Kidney epithelial cell (primary cell): ENCODE measurements at regions not wholly inside any gene's neighbourhood (a gene's known extent, or its start where the extent isn't known, plus 50 kb on each side); places are given as distances from the start of the nearest gene placed in this dataset.

ENCODE experiments used
- DNase-seq: peaks from one replicate; pipeline ENCODE4 v3.0.0-alpha.2; 2010; ENCODE audit warnings: low read depth
- H3K27me3 ChIP-seq: 2 replicates; pipeline ENCODE4 v1.6.0; 2011; ENCODE audit warnings: low read length; ENCODE audit not compliant: control insufficient read depth, insufficient read depth
- H3K36me3 ChIP-seq: 2 replicates; pipeline ENCODE4 v1.5.1; 2011; ENCODE audit warnings: low read length; ENCODE audit not compliant: control insufficient read depth, insufficient read depth
- H3K4me3 ChIP-seq: 2 replicates; pipeline ENCODE4 v1.5.1; 2011; ENCODE audit warnings: low read depth, mild to moderate bottlenecking, control low read depth, low read length
- TF ChIP-seq, protein P1 (sequence below): IDR thresholded peaks from 2 replicates; pipeline ENCODE4 v1.5.1; 2011; ENCODE audit warnings: mild to moderate bottlenecking, moderate library complexity, low read length, control low read depth, inconsistent platforms; ENCODE audit not compliant: insufficient read depth, poor library complexity, severe bottlenecking

DNA sequence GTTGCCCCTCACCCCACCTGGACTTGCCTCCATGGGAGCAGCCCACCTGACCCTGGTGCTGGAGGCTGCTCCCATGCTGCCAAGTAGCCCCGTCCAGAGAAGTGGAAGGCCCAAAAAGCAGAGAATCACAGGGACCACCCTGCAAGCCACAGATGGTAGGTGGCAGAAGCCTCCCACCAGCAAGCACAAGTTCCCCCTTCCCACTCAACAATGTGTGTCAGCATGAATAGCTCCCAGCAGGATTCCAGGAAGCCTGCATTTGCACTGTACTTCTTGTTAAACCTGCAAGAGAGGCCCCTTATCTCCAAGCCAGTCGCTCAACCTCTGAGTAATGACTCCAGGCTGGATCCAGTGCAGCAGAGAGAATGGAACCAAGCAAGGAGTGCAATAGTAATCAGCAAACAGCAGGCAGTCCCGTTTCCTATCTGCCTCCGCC, 180.8 kb upstream of the CST7 start:
- TF ChIP-seq, protein P1, sequence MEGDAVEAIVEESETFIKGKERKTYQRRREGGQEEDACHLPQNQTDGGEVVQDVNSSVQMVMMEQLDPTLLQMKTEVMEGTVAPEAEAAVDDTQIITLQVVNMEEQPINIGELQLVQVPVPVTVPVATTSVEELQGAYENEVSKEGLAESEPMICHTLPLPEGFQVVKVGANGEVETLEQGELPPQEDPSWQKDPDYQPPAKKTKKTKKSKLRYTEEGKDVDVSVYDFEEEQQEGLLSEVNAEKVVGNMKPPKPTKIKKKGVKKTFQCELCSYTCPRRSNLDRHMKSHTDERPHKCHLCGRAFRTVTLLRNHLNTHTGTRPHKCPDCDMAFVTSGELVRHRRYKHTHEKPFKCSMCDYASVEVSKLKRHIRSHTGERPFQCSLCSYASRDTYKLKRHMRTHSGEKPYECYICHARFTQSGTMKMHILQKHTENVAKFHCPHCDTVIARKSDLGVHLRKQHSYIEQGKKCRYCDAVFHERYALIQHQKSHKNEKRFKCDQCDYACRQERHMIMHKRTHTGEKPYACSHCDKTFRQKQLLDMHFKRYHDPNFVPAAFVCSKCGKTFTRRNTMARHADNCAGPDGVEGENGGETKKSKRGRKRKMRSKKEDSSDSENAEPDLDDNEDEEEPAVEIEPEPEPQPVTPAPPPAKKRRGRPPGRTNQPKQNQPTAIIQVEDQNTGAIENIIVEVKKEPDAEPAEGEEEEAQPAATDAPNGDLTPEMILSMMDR = no peak
- H3K36me3 ChIP-seq = no peaks in the 10 kb centered on the region
- no peaks in the 10 kb centered on the region for H3K27me3 ChIP-seq
- H3K4me3 ChIP-seq = no peak overlapping the region
- DNase-seq = no peak

DNA sequence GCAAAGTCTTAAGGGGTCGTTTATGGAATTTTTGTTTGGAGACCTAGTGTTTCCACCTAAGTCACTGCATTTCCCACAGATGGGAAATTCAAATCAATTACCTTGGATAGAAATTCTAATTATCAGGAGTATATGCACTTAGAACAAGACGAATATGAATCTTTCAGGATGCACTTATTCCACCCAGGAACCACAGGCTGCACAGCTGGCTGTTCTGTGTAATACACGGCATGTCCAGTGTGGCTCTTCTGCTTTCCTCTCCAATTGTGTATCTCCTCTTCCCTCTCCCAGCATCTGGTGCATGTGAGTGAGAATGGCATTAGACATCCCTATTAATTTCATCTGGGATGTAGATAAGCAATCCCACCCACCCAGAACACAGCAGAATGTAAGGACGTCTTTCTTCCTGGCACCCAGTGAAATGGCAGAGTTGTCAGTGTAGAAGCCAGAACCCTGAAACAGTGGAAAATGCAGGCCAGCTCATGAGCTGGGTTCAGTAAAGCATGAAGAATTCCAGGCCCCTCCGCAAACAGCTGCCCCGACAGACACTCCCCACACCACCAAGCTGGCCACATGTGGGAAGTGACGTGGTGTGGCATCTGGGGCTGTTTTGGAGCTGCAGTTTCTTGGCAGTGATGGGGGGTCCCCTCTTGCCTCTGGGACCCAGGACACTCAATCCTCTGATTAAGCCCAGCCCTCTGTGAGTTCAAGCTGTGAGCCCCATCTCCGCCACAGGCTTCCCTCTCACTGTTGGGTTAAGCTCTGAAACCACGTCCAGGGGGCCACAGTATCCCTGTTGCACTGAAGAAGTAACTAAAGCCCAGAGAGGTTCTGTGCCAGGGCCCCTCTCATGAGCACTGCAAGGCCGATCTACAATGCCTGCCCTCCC, 180.1 kb upstream of the CST7 start:
- H3K27me3 ChIP-seq = no peaks in the 10 kb centered on the region
- TF ChIP-seq, protein P1 = no peak
- DNase-seq = no peak

DNA sequence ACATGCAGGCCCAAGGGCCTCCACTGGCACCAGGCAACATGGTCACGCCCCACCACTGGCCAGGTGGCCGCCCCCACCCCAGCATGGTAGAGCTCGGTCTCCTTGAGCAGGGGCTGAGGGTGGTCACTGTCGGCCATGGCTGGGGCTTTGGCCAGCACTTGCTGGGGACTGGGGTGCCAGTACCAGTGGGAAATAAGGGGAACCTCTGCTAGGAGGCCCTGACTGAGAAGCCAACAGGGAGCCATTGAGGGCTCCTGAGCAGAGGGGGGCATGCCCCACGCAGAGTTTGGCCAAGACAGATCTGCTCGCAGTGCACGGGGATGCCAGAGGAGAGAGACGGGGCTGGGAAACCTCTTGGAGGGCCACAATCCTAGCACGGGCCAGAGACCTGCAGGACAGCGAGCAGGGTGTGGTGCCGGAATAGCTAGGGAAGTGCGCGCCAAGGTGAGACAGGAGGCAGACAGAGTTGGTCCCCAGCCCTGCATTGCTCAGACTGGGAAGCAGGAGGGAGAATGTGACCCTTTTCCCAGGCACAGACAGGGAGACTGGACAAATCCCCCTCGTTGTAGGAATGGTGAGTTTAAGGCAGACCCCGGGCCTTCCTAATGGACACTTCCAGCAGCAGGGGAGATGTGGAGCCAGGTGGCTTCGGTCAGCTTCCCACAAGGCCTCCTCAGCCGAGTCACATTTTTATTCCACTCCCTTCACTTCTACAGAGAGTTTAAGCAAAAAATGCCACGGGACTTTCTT, 179.0 kb upstream of the CST7 start:
- H3K4me3 ChIP-seq = no peak overlapping the region
- no peaks in the 10 kb centered on the region for H3K36me3 ChIP-seq
- no peaks in the 10 kb centered on the region for H3K27me3 ChIP-seq
- DNase-seq = no peak
- TF ChIP-seq, protein P1 = no peak

More for the DNA sequence above, 180.1 kb upstream of the CST7 start:
- no peaks in the 10 kb centered on the region for H3K36me3 ChIP-seq
- no peak overlapping the region for H3K4me3 ChIP-seq

DNA sequence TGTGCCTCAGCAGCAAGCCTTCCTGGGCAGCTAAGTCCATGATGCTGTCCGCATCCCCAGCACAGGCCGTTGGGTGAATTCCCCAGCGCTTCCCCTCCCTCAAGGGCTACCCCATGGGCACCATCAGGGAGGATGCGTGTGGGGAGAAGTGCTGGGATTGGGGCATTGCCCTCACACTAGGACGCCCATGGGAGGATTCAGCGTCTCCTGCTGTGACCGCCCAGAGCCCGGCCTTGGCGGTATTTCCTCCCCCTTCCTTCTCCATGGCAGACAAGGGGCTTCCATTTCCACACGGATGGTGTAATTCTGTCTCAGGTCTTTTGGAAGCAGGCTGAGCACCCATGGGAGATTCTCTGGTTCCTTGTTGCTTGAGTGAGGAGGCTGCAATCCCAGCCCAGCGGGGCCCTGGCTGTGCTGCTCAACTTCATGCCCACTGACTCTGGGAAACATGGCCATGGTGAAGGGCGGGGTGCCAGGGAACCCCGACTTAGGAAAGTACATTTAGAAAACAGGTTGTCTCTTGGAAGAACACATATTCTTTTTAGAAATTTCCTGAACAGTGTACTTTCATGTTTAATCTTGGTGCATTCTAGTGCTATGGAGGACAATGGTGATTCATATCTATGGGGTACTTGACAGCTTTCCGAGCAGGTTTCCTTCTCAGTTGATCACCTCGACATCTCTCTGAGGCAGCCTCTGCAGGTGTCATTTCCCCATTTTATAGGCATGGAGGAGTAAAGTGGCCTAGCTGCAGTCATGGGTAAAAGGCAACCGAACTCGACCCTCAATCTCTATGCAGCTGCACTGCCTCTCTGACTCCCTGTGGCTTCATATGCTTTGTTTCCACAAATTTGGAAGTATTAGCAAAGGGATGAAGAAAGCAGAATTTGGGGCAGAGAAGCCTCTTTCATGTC, 178.2 kb upstream of the CST7 start:
- TF ChIP-seq, protein P1 = no peak
- DNase-seq = no peak
- Histone ChIP-seq H3K36me3 (no peaks in the 10 kb centered on the region), H3K27me3 (no peaks in the 10 kb centered on the region), H3K4me3 (no peak overlapping the region)

DNA sequence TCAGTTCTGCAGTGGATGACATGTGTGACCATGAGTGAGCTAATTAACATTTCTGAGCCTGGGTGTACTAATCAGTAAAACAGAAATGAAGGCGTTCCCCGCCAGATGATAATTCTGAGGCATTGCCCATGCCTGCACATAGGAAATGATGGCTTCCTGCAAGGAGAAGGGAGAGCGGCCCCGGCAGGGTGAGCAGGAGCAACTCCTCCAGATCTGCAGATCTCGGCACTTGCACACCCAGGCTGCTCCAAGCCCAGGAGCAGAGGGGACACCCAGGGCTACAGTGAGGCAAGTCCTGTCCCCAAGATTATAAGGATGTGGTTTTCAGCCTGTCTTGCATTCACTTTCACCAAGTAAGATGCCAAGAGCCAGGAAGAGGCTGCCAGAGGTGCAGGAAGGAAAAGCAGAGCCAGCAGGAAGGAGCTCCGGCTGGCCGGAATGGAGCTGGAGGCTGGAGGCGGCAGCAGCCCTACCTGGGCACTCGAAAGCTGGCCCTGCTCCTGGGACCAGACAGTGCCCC, 177.5 kb upstream of the CST7 start:
- TF ChIP-seq, protein P1 = no peak
- H3K36me3 ChIP-seq = no peaks in the 10 kb centered on the region
- no peak for DNase-seq
- no peak overlapping the region for H3K4me3 ChIP-seq
- no peaks in the 10 kb centered on the region for H3K27me3 ChIP-seq
